Occipital lobe (tissue), 1 donor: ENCODE measurements at regions not wholly inside any gene's neighbourhood (a gene's known extent, or its start where the extent isn't known, plus 50 kb on each side); places are given as distances from the start of the nearest gene placed in this dataset.

Source experiments
- DNase-seq: peaks from one replicate; lab custom pipeline; 2025; lab: John Stamatoyannopoulos, UW

DNA sequence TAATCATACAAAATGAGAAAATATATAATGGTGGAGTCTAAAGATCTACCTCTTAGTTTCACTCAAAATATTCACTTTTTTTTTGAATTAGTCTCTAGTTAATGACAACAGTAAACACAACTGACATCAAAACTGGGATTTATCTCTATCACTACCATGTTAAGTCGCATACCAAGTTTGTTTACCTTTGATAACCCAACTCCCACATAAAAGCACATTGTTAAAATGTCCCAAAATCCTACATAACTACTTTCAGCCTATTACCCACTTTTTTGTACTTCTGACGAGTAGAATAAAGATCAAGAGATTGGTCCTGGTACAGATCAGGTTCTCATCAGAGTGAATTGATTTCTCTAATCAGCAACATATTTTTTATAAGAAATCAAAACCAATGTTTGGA, 518.5 kb downstream of the EPHA3 start:
- DNase-seq: no peak

- DNase-seq: no peak
Observed at GRCh38 chr3:89628856-89629670, 521.6 kb downstream of the EPHA3 start.

DNA sequence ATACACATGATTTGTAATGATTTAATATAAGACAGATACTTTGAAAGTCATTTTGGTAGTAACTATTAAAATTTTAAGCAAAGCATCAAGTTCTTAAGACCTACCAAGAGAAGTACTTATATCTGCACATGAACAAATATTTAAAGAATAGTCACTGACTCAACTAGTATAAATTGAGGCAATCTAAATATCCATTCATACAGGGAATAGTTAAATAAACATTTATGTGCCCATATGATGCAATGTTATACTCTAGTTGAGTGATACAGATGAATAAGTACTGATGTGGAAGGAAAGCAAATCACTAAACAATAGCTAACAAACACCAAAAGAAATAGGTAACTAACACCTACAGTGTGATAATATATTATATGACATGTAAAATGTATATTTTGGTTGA, 527.7 kb downstream of the EPHA3 start:
- no peak for DNase-seq

DNA sequence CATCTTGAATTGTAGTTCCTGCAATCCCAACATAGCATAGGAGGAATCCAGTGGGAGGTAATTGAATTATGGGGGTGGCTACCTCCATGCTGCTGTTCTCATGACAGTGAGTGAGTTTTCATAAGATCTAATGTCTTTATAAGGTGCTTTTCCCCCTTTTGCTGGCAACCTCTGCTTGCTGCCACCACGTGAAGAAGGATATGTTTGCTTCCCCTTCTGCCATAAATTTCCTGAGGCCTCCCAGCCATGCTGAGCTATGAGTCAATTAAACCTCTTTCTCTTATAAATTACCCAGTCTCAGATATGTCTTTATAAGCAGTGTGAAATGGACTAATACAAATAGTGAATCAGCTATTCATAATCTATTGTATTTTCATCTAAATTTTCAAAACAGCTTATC, 537.3 kb downstream of the EPHA3 start:
- no peak for DNase-seq

- DNase-seq: no peak
Observed at GRCh38 chr3:89649431-89649830, 542.0 kb downstream of the EPHA3 start.

DNA sequence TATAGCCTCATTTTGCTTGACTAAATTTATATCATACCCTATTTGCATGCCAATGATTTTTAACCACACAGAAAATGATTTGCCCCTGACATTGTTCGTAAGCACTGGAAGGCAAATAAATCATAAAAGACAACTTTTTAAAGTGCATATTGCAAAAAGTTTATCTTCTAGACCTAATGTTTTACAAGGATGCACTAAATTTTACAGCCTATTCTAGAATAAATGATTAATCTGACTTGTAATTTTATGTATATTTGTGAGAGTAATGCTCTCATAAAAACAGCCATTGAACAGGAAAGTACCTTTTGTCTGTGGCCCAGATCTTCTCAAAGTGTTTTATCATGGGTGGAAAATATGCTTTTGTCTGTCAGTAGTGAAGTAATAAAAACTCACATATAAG, 546.6 kb downstream of the EPHA3 start:
- DNase-seq: no peak

- DNase-seq: no peak
Observed at GRCh38 chr3:89656388-89656787, 549.0 kb downstream of the EPHA3 start.

- DNase-seq: no peak
Observed at GRCh38 chr3:89679686-89680085, 572.3 kb downstream of the EPHA3 start.

DNA sequence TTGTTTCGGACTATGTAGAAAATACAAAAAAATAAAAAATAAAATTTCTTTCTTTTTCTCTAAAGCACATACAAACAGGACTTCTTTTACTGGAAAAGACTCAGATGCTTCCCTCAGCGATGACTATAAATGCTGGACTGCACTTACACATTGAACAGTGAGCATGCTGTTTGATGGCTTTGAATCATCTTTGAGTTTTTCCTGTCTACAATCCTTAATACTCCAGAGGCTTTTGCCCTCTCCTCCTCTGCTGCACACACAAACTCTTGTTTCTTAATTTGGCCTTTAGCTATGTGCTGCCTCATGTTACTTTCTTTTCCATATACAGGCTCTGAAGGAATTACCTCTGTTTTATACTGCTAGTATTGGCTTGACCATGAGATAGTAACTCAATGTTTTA, 575.1 kb downstream of the EPHA3 start:
- DNase-seq: no peak

GRCh38 chr3:89685731-89686130, 578.3 kb downstream of the EPHA3 start:
- DNase-seq: no peak

DNA sequence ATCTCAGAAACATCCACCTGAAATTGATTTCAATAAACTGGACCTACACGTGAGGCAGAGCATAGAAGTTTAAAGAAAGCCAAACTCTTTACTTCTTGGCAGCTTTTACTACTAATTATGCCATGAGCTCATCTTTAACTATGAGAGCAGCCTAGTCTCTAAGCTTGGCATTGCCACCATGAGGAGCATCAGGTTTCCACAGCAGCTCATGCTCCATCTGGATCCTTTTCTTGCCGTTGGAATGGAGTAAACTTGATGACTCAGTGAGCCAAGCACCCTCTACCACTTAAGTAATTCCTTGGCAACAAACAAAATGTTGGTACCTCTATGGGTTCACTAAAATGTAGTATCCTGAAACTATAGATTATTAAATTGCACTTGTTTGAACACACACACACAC, 583.2 kb downstream of the EPHA3 start:
- DNase-seq: no peak

DNA sequence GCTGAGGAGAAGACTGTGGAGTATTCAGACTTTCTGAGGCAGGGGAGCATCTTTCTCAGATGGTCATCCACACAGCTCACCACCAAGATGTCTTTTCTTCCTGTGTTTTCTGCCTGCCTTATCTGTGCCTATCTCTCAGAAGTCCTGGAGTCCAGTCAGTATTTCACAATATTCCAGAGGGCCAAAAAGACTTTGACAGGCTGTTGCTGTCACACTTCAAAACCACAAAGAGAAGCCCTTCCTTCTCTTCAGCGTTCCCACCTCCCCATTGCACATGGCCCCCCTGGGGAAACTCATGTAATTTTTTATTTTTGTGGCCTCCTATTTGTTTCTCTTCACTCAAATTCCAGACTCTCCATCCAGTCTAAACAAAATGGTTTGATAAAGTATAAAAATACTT, 585.2 kb downstream of the EPHA3 start:
- DNase-seq: no peak

DNA sequence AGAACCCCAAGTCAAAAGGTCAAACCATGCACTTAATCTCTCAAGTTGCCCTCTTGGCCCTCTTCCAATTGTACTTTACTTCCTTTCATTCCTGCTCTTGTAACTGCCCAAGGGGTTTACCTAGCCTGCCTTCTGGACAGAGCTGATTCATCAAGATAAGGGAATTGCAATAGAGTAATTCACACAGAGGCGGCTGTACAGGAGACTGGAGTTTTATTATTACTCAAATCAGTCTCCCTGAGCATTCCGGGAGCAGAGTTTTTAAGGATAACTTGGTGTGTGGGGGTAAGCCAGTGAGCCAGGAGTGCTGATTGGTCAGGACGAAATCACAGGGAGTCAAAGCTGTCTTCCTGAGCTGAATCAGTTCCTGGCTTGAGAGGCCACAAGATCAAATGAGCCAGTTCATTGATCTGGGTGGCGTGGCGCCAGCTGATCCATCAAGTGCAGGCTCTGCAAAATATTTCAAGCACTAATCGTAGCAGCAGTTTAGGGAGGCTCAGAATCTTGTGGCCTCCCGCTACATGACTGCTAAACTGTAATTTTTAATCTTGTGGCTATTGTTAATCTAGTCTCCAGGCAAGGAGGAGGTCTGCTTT, 590.0 kb downstream of the EPHA3 start:
- no peak for DNase-seq

GRCh38 chr3:89698208-89698830, 590.9 kb downstream of the EPHA3 start:
- DNase-seq: no peak

- no peak for DNase-seq
Observed at GRCh38 chr3:89699229-89699628, 591.8 kb downstream of the EPHA3 start.

DNA sequence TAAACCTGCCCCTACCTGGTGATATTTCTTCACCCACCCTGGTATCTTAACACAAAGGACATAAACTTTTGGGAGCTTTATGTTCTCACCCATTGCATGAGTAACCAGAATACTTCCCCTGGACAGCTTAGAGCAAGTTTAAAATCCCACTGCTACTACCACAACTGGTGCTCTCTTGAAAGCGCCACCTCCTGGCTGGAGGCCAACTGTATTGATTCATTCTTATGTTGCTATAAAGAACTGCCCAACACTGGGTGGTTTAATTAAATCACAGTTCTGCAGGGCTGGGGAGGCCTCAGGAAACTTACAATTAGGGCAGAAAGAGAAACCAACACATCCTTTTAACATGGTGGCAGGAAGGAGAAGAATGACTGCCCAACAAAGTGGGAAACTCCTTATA, 592.4 kb downstream of the EPHA3 start:
- no peak for DNase-seq

- DNase-seq: no peak
Observed at GRCh38 chr3:89702404-89702803, 595.0 kb downstream of the EPHA3 start.

DNA sequence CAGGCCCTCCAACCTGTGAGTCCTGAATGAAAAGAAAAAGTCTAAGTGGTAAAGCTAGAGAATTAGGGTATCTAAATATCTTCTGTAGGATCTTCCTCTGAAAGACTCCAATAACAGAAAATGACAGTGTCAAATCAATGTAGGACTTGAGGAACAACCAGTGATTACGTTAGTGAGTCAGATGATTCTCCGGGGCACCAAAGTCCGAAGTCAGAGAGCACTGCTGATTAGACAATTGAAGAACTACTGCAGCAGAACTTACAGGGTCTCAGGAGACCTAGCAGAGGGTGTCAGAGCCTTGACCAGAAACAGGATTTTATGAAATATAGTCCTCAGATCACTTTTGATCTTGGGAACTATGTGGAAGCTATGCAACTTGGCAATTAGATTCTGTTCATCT, 605.8 kb downstream of the EPHA3 start:
- DNase-seq: no peak

DNA sequence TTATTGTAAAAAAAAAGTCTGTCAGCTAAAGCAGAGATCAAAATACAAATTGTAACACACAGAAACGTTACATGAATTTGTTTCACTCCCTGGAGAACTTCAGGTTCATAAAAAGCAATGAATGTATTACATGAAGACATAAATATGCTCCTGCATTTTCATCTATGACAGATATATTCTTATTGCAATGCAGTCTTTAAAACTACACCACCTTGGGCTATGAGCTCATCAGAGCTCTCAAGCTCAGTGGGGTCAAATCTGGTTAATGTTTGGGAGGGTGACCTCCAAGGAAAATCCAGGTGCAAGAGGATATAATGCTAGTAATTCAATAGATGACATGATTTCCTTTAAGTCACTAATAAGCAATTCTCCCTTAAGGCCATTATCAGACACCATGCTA, 606.8 kb downstream of the EPHA3 start:
- no peak for DNase-seq

GRCh38 chr3:89740080-89740880, 632.9 kb downstream of the EPHA3 start:
- DNase-seq: no peak

DNA sequence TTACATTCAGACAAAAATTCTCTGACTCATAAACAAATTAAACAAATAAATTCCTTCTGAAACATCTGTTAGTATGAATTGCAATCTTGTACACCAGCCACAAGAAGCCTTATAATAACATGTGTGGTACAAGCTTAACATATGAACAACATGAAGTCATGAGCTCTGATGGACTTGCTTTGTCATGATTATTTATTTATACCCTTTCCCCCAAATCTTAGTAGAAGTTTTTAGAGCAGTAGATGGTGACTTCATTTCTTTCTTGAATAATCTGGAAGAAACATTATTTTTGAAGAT, 633.4 kb downstream of the EPHA3 start:
- DNase-seq: no peak

- no peak for DNase-seq
Observed at GRCh38 chr3:89742546-89742945, 635.1 kb downstream of the EPHA3 start.
